T47D (cell line): ENCODE measurements at regions not wholly inside any gene's neighbourhood (a gene's known extent, or its start where the extent isn't known, plus 50 kb on each side); places are given as distances from the start of the nearest gene placed in this dataset.
A peak's percentile ranks its signal among the peaks of the same experiment; 100 is the strongest.

Experiments used
- DNase-seq, 2 experiments: peaks; one replicate each; pipeline versions ENCODE4 v3.0.0 to v3.0.0-alpha.2; 2011 to 2012; ENCODE audit warnings: low read depth in 1 of 2, low spot score in 1 of 2
- JUND ChIP-seq: IDR thresholded peaks from 2 replicates; pipeline ENCODE4 v1.6.1; 2012; ENCODE audit warnings: low read depth
- in situ Hi-C: cut with HindIII; loops from 2 replicates; pipeline ENCODE4 v1.10.0; 2016; ENCODE audit warnings: low sequenced_read_pairs, low pct_unique_long_range_greater_than_20kb

DNA sequence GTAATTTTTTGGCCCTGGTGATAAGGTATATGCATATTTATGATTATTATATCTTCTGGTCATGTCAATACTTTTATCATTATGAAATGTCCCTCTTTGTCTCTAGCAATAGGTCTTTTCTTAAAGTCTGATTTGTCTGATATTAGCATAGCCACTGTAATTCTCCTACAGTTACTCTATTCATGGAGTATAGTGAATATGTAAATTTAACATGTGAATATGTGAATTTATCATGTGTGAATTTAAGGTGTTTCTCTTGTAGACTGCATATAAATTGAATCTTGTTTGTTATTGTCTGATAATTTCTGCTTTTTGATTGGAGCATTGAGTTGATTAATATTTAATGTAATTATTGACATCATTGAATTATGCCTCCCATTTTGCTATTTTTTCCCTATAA lies 259.4 kb downstream of the HRH4 start:
- in situ Hi-C loops = no loop called here

DNA sequence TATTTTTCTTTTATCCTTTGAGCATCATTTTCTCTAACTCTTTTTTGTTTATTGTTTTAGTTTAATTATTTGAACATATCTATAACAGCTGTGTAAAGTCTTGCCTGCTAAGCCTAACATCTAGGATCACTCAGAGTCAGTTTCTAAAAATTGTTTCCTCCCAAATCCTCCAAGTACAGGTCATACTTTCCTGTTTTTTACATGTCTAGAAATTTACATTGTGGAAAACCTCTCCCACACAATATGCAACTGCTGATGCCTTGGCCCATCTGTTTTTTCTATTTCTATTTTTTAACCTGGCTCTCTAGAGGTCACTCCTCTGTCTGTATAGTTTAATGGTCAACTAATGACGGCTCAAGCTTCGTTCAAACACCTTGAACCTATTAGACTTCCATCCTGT lies 261.0 kb downstream of the HRH4 start:
- no peak for TF ChIP-seq JUND
- in situ Hi-C loops = no loop called here
- DNase-seq = no peak

More for the DNA sequence above, 259.4 kb downstream of the HRH4 start:
- no peak for DNase-seq
- no peak for TF ChIP-seq JUND

GRCh38 chr18:24725644-24726415 lies 265.4 kb downstream of the HRH4 start:
- DNase-seq = no peak
- in situ Hi-C loops = no loop called here
- no peak for TF ChIP-seq JUND

GRCh38 chr18:24726727-24727492 lies 266.5 kb downstream of the HRH4 start:
- peak in 1 of 2 experiments; percentile 81 for DNase-seq
- in situ Hi-C loops = no loop called here
- no peak for TF ChIP-seq JUND

DNA sequence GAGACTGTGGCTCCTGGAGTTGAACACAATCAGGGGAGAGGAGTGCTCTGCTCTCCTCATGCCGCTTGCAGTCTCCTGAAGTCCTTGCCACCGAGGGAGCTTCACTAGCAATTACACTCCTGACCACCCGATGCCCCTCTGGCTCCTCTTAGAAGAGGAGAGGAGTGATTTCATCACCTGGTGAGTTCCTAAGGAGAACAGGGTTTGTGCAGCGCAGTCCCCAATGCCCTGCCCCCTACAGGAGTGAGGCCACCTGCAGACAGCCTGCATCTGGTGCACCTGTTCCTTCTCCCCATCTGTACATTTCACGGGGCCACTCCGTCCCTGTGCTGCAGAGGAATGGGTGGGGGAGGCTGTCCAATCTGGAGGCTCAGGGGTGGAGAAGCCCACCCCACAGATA lies 267.2 kb downstream of the HRH4 start:
- no peak for DNase-seq
- TF ChIP-seq JUND = no peak
- in situ Hi-C loops = no loop called here

- TF ChIP-seq JUND = no peak
- DNase-seq = no peak
- in situ Hi-C loops = no loop called here
Measured at GRCh38 chr18:24731158-24731557, 270.7 kb downstream of the HRH4 start.

- TF ChIP-seq JUND = no peak
- in situ Hi-C loops = no loop called here
- no peak for DNase-seq
Measured at GRCh38 chr18:24731981-24732380, 271.5 kb downstream of the HRH4 start.

DNA sequence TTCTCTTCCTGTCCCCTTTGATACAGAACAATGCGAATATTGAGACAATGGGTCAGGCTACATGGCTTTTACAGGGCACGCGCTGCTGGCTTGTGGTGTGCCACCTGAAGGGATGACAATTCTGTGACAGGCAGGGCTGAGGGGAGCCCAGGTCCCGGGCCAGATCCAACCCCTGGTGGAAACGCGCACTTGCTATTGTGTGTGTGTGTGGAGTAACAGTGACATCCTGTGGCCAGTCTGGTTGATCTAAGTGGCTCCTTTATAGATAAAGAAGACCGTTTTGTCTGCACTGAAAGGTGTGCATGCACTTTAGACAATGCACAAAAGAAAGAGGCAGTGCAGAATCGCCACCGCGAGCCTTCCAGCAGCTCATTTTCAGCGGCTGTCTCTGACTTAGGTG lies 273.6 kb downstream of the HRH4 start:
- peak; percentile 8 to 51 for DNase-seq
- in situ Hi-C loops = no loop called here

GRCh38 chr18:24735624-24736231 lies 275.3 kb downstream of the HRH4 start:
- no peak for TF ChIP-seq JUND
- in situ Hi-C loops = no loop called here
- no peak for DNase-seq

More for the DNA sequence above, 273.6 kb downstream of the HRH4 start:
- TF ChIP-seq JUND = no peak

DNA sequence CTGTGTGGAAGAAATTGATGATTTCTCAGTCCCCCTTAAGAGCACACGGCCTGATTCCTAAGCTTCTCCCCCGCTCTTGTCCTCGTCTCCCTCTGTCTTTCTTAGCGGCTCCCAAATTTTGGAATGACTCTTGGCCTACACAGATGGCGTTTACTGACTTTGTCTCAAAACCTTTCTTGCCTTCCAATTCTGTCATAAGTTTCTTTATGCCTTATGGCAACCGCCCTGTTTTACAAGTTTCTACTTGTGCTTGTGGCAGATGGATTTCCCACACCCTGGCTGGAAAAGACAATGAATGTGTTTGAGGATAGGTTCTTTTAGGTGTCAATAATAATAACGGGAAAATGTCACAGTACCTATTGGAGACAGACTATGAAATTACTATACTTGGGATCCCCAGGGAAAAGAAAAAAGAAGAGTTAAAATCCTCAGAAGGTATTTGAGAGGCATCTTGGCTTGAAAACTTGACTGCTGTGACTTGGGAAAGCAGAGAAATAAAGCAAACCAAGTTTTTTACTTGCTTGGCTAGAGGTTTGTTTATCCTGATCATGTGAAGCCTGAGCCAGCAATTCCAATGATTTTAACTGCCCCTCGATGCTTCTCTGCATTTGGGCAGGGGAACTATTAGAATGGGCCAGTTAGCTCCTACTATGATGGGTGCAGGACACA lies 276.4 kb downstream of the HRH4 start:
- in situ Hi-C loops = no loop called here
- no peak for DNase-seq

GRCh38 chr18:24740829-24741228 lies 280.4 kb downstream of the HRH4 start:
- no peak for TF ChIP-seq JUND
- no peak for DNase-seq
- in situ Hi-C loops = no loop called here

More for the DNA sequence above, 276.4 kb downstream of the HRH4 start:
- TF ChIP-seq JUND = no peak

GRCh38 chr18:24741321-24741720 lies 280.9 kb downstream of the HRH4 start:
- no peak for DNase-seq
- no peak for TF ChIP-seq JUND
- in situ Hi-C loops = no loop called here
